DND-41 (cell line): ENCODE measurements at regions not wholly inside any gene's neighbourhood (a gene's known extent, or its start where the extent isn't known, plus 50 kb on each side); places are given as distances from the start of the nearest gene placed in this dataset.

Source experiments
- ATAC-seq: fragments of 200-7000 bp; cut with Tn5 transposase; 3 replicates; pipeline ENCODE4 v1.9.1; 2021; ENCODE audit warnings: low read depth; ENCODE audit not compliant: insufficient read depth
- DNase-seq: peaks from one replicate; pipeline ENCODE4 v3.0.0-alpha.2; 2020
- H2AFZ ChIP-seq: 2 replicates; pipeline ENCODE4 v1.6.0; 2012; ENCODE audit warnings: low read depth, low read length
- H3K27ac ChIP-seq: 2 replicates; pipeline ENCODE4 v1.5.1; 2012; ENCODE audit warnings: low read length, inconsistent platforms
- H3K27me3 ChIP-seq: fragments of 200-600 bp; sonication (generic); 2 replicates; pipeline ENCODE4 v1.6.0; 2012; ENCODE audit warnings: low read length, mild to moderate bottlenecking, inconsistent platforms; ENCODE audit not compliant: insufficient read depth, poor library complexity
- H3K36me3 ChIP-seq: 2 replicates; pipeline ENCODE4 v1.5.1; 2012; ENCODE audit warnings: low read length, inconsistent platforms; ENCODE audit not compliant: insufficient read depth
- H3K4me1 ChIP-seq: 2 replicates; pipeline ENCODE4 v1.5.1; 2012; ENCODE audit warnings: mild to moderate bottlenecking, low read length; ENCODE audit not compliant: insufficient read depth
- H3K4me2 ChIP-seq: 2 replicates; pipeline ENCODE4 v1.6.0; 2012; ENCODE audit warnings: mild to moderate bottlenecking, moderate library complexity, low read length, inconsistent platforms; ENCODE audit not compliant: insufficient read depth
- H3K4me3 ChIP-seq, 2 experiments: fragments of 200-600 bp in 1 of 2; shearing (Covaris generic) in 1 of 2; 2 replicates each; pipeline ENCODE4 v1.5.1; 2012 to 2016; ENCODE audit warnings: inconsistent platforms in 2 of 2, low read length in 2 of 2, mild to moderate bottlenecking in 2 of 2, low read depth in 1 of 2, moderate library complexity in 1 of 2
- H3K79me2 ChIP-seq: 2 replicates; pipeline ENCODE4 v1.6.0; 2012; ENCODE audit warnings: low read length, inconsistent platforms; ENCODE audit not compliant: insufficient read depth
- H3K9ac ChIP-seq: 2 replicates; pipeline ENCODE4 v1.6.0; 2012; ENCODE audit warnings: low read depth, mild to moderate bottlenecking, inconsistent platforms, low read length, moderate library complexity
- H3K9me3 ChIP-seq: 2 replicates; pipeline ENCODE4 v1.5.1; 2012; ENCODE audit warnings: low read length, moderate library complexity, mild to moderate bottlenecking, inconsistent platforms; ENCODE audit not compliant: insufficient read depth, severe bottlenecking
- H4K20me1 ChIP-seq: 2 replicates; pipeline ENCODE4 v1.6.0; 2012; ENCODE audit warnings: low read length; ENCODE audit not compliant: insufficient read depth
- EZH2 ChIP-seq: IDR thresholded peaks from 3 replicates; pipeline ENCODE4 v1.6.1; 2012; ENCODE audit warnings: borderline replicate concordance, low read depth, mild to moderate bottlenecking, moderate library complexity, low read length, inconsistent platforms; ENCODE audit not compliant: severe bottlenecking
- TF ChIP-seq, protein P1 (sequence below): IDR thresholded peaks from 2 replicates; pipeline ENCODE4 v1.5.1; 2012; ENCODE audit warnings: borderline replicate concordance, low read length, moderate library complexity, mild to moderate bottlenecking; ENCODE audit not compliant: poor library complexity, severe bottlenecking; ENCODE audit errors: extremely low read depth

DNA sequence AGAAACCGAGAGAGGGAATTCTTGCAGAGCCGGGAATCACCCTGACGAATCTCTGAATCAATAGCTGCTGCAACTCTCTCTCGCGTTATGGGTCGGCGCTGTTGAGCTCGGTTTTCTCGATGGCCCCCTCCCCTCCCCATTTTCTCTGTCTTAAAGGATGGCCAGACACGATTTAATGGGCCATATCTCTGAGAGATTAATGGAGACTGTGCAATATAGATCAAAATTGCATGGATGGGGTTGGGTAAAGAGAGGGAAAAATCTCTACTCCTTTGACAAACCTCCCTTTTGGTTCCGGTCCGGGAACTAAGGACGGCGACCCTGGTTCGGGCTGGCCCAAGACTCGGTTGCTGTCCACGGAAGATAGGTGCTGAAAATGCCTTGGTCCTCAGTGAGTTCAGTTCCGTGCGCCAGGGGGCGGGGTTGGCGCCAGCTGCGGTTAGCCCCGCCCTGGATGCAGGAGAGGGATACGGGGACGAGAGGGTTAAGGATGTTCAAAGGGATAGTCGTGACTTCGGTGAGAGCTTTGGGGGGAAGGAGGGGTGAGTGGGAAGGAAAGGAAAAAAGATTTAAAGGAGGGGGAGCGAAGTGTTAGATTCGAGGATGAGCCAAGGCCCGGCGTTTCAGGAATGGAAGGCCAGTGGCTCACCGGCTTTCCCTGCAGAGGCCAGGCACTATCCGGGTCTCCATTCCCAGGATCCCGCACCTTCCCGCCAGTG lies 103.6 kb upstream of the HSD17B12 start:
- Histone ChIP-seq H2AFZ (no peak overlapping the region), H3K9ac (no peak overlapping the region), H3K36me3 (no peaks in the 10 kb centered on the region), H3K4me3 (no peak overlapping the region), H3K4me2 (no peak overlapping the region), H4K20me1 (no peaks in the 10 kb centered on the region), H3K79me2 (no peaks in the 10 kb centered on the region), H3K9me3 (no peaks in the 10 kb centered on the region), H3K27me3 (peaks cover 3% of the 10 kb centered on the region), H3K27ac (no peak overlapping the region), H3K4me1 (no peaks in the 10 kb centered on the region)
- DNase-seq (peak; percentile 5), ATAC-seq (no peak)
- TF ChIP-seq EZH2, result no peak
- TF ChIP-seq, protein P1, sequence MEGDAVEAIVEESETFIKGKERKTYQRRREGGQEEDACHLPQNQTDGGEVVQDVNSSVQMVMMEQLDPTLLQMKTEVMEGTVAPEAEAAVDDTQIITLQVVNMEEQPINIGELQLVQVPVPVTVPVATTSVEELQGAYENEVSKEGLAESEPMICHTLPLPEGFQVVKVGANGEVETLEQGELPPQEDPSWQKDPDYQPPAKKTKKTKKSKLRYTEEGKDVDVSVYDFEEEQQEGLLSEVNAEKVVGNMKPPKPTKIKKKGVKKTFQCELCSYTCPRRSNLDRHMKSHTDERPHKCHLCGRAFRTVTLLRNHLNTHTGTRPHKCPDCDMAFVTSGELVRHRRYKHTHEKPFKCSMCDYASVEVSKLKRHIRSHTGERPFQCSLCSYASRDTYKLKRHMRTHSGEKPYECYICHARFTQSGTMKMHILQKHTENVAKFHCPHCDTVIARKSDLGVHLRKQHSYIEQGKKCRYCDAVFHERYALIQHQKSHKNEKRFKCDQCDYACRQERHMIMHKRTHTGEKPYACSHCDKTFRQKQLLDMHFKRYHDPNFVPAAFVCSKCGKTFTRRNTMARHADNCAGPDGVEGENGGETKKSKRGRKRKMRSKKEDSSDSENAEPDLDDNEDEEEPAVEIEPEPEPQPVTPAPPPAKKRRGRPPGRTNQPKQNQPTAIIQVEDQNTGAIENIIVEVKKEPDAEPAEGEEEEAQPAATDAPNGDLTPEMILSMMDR, result no peak

DNA sequence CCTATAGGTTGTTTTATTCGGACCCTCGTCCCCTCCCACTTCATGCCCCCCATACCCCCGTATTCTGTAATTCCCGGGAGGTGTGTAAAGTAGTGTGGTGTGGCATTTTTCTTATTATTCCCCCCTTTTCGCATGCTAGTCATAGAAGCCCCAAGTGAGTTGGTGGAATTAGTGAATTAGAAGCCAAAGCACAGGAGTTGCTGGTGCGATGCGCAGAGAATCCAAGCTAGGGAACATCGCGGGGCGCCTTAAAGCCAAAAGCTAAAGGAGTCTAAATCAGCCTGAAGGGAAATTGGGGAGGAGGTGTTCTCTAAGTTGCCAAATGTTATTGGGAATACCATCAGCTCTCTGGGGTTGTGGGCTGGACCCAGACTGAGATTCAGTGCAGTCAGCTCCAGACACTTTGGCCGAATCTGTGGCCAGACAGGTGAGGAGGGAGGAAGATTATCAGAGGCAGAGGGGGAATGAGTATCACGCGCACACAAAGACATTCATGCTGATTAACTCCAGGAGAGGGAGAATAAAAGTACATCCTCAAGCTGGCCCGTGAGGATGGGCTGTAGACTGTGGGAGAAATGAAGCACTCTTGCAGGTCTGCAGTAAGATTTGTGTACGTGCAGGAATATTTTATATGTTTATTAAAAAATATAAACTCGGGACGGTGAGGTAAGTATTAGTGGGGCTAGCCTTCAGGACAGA lies 102.8 kb upstream of the HSD17B12 start:
- Histone ChIP-seq H3K4me2 (no peak overlapping the region), H3K4me3 (no peak overlapping the region), H3K27ac (no peak overlapping the region), H2AFZ (no peak overlapping the region), H3K9me3 (no peaks in the 10 kb centered on the region), H3K4me1 (no peaks in the 10 kb centered on the region), H4K20me1 (no peaks in the 10 kb centered on the region), H3K36me3 (no peaks in the 10 kb centered on the region), H3K27me3 (peaks cover 3% of the 10 kb centered on the region), H3K9ac (no peak overlapping the region), H3K79me2 (no peaks in the 10 kb centered on the region)
- DNase-seq (no peak), ATAC-seq (no peak)
- TF ChIP-seq, protein P1, result no peak
- TF ChIP-seq EZH2, result no peak

DNA sequence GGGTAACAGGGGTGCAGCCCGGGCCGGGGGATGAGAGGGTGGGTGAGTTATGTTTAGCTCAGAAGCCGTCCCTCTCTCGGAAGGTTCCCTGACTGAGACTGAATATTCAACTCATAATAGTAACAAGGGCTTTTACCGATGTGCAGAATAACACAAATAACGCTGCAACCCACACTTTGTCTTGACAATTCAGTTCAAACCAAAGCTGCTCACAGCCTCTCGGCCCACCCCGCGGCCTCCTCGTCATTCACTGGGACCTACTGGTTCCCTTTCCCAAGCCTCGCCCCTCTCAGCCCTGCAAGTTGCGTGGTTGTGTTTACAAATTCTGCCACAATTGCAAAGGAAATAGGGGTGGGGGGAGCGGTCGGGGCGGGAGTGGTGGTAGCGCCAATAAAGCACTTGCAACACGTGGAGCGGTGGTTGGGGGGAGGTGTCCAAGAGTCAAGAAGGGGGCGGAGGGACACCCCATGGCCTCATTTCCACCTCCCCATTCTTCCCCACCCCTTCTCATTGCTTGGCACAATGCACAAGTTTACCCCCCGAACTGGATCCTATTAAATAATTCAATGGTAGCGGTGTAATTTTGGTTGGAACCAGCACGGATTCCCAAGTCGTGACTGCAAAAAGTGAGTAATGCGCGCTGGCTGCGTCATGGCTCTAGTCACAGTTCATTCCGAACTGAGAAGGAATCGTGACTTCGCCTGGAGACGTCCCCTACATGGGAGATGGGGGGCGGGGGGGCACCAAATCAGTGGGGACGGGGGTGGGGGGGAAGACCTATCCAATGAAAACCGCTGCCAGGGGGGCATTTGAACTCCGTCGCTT lies 102.0 kb upstream of the HSD17B12 start:
- Histone ChIP-seq H4K20me1 (no peaks in the 10 kb centered on the region), H3K9ac (no peak overlapping the region), H3K9me3 (no peaks in the 10 kb centered on the region), H3K27me3 (peaks cover 3% of the 10 kb centered on the region), H3K79me2 (no peaks in the 10 kb centered on the region), H3K4me2 (no peak overlapping the region), H2AFZ (no peak overlapping the region), H3K27ac (no peak overlapping the region), H3K4me3 (no peak overlapping the region), H3K4me1 (no peaks in the 10 kb centered on the region), H3K36me3 (no peaks in the 10 kb centered on the region)
- no peak for TF ChIP-seq EZH2
- TF ChIP-seq, protein P1, result no peak
- no peak for ATAC-seq
- no peak for DNase-seq
